ENCODE measurements at regions not wholly inside any gene's neighbourhood (a gene's known extent, or its start where the extent isn't known, plus 50 kb on each side); places are given as distances from the start of the nearest gene placed in this dataset.

- TF ChIP-seq, protein P1, sequence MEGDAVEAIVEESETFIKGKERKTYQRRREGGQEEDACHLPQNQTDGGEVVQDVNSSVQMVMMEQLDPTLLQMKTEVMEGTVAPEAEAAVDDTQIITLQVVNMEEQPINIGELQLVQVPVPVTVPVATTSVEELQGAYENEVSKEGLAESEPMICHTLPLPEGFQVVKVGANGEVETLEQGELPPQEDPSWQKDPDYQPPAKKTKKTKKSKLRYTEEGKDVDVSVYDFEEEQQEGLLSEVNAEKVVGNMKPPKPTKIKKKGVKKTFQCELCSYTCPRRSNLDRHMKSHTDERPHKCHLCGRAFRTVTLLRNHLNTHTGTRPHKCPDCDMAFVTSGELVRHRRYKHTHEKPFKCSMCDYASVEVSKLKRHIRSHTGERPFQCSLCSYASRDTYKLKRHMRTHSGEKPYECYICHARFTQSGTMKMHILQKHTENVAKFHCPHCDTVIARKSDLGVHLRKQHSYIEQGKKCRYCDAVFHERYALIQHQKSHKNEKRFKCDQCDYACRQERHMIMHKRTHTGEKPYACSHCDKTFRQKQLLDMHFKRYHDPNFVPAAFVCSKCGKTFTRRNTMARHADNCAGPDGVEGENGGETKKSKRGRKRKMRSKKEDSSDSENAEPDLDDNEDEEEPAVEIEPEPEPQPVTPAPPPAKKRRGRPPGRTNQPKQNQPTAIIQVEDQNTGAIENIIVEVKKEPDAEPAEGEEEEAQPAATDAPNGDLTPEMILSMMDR (optimal IDR thresholded peaks at IDR 0.05 in 1 of 3, IDR thresholded peaks at IDR 0.05 in 1 of 3, conservative IDR thresholded peaks at IDR 0.05 in 1 of 3; ENCODE audit: extremely low read depth in 1 of 3, insufficient read depth in 2 of 3, low read length in 3 of 3) = no peak
- no peak for TF ChIP-seq EZH2 (IDR thresholded peaks at IDR 0.05; ENCODE audit: low read length)
These were observed 302.3 kb upstream of the EPHA4 start for GRCh38 chr2:221874444-221874843.

Measured in keratinocyte (primary cell).